Stomach (tissue), 4 donors: ENCODE measurements at regions not wholly inside any gene's neighbourhood (a gene's known extent, or its start where the extent isn't known, plus 50 kb on each side); places are given as distances from the start of the nearest gene placed in this dataset.

Experiments
- POLR2A ChIP-seq, 4 donors: fragments of 450-650 bp; IDR thresholded peaks; one replicate each; pipeline ENCODE4 v1.6.1; 2016; ENCODE audit warnings: antibody characterized with exemption in 4 of 4, control low read depth in 2 of 4, mild to moderate bottlenecking in 1 of 4, moderate library complexity in 1 of 4
- TF ChIP-seq, protein P1 (sequence below), 7 experiments: fragments of 450-650 bp in 4 of 7; fragments of 200-600 bp in 3 of 7; sonication (generic) in 3 of 7; IDR thresholded peaks; one replicate each; pipeline ENCODE4 v1.5.1; 2016 to 2019; ENCODE audit warnings: antibody characterized with exemption in 7 of 7, control low read depth in 2 of 7, mild to moderate bottlenecking in 1 of 7

- no peak for TF ChIP-seq POLR2A (IDR thresholded peaks at IDR 0.05)
- TF ChIP-seq, protein P1, sequence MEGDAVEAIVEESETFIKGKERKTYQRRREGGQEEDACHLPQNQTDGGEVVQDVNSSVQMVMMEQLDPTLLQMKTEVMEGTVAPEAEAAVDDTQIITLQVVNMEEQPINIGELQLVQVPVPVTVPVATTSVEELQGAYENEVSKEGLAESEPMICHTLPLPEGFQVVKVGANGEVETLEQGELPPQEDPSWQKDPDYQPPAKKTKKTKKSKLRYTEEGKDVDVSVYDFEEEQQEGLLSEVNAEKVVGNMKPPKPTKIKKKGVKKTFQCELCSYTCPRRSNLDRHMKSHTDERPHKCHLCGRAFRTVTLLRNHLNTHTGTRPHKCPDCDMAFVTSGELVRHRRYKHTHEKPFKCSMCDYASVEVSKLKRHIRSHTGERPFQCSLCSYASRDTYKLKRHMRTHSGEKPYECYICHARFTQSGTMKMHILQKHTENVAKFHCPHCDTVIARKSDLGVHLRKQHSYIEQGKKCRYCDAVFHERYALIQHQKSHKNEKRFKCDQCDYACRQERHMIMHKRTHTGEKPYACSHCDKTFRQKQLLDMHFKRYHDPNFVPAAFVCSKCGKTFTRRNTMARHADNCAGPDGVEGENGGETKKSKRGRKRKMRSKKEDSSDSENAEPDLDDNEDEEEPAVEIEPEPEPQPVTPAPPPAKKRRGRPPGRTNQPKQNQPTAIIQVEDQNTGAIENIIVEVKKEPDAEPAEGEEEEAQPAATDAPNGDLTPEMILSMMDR (IDR thresholded peaks at IDR 0.05), result no peak
Observed at GRCh38 chr11:127675581-127675980, 675.0 kb upstream of the KIRREL3 start.
